Mucosa of rectum (tissue), 2 donors: ENCODE measurements at regions not wholly inside any gene's neighbourhood (a gene's known extent, or its start where the extent isn't known, plus 50 kb on each side); places are given as distances from the start of the nearest gene placed in this dataset.

Experiments used
- H3K27ac ChIP-seq, 2 donors: one replicate each; pipeline ENCODE4 v1.7.0; 2013; ENCODE audit warnings: inconsistent platforms in 2 of 2, low read depth in 2 of 2, low read length in 2 of 2
- H3K27me3 ChIP-seq, 2 donors: one replicate each; pipeline ENCODE4 v1.7.0; 2013; ENCODE audit warnings: low read length in 2 of 2; ENCODE audit not compliant: control insufficient read depth in 2 of 2, insufficient read depth in 2 of 2
- H3K36me3 ChIP-seq, 2 donors: one replicate each; pipeline ENCODE4 v1.7.0; 2013; ENCODE audit warnings: low read length in 2 of 2; ENCODE audit not compliant: control insufficient read depth in 2 of 2, insufficient read depth in 2 of 2
- H3K4me1 ChIP-seq, 2 donors: one replicate each; pipeline ENCODE4 v1.7.0; 2013; ENCODE audit warnings: low read length in 2 of 2, mild to moderate bottlenecking in 1 of 2; ENCODE audit not compliant: control insufficient read depth in 2 of 2, insufficient read depth in 2 of 2
- H3K4me3 ChIP-seq, 2 donors: one replicate each; pipeline ENCODE4 v1.7.0; 2013; ENCODE audit warnings: low read length in 2 of 2
- H3K9ac ChIP-seq, 2 donors: one replicate each; pipeline ENCODE4 v1.7.0; 2013; ENCODE audit warnings: low read length in 2 of 2, low read depth in 1 of 2, mild to moderate bottlenecking in 1 of 2
- H3K9me3 ChIP-seq, 2 donors: one replicate each; pipeline ENCODE4 v1.7.0; 2013; ENCODE audit warnings: low read length in 2 of 2; ENCODE audit not compliant: control insufficient read depth in 2 of 2
- donor health status: healthy.
- donor health status: Normal muscosa, but diverticular disease.

- H3K4me1 ChIP-seq, result no peaks in the 10 kb centered on the region
- no peak overlapping the region for H3K27ac ChIP-seq
- peaks cover 0 to 5% of the 10 kb centered on the region in 2 donors for H3K9me3 ChIP-seq
- no peak overlapping the region for H3K4me3 ChIP-seq
- H3K27me3 ChIP-seq, result no peaks in the 10 kb centered on the region
- no peaks in the 10 kb centered on the region for H3K36me3 ChIP-seq
- no peak overlapping the region for H3K9ac ChIP-seq
Measured at GRCh38 chr10:131656431-131656841, 244.4 kb upstream of the PPP2R2D start.

- no peaks in the 10 kb centered on the region for H3K4me1 ChIP-seq
- H3K27ac ChIP-seq, result no peak overlapping the region
- no peak overlapping the region for H3K4me3 ChIP-seq
- H3K36me3 ChIP-seq, result no peaks in the 10 kb centered on the region
- H3K9me3 ChIP-seq, result peaks cover 0 to 5% of the 10 kb centered on the region in 2 donors
- no peak overlapping the region for H3K9ac ChIP-seq
- H3K27me3 ChIP-seq, result no peaks in the 10 kb centered on the region
Measured at GRCh38 chr10:131657318-131657984, 243.4 kb upstream of the PPP2R2D start.

GRCh38 chr10:131657985-131658330, 242.8 kb upstream of the PPP2R2D start:
- H3K27ac ChIP-seq, result no peak overlapping the region
- H3K4me1 ChIP-seq, result no peaks in the 10 kb centered on the region
- H3K9ac ChIP-seq, result no peak overlapping the region
- no peaks in the 10 kb centered on the region for H3K36me3 ChIP-seq
- H3K9me3 ChIP-seq, result peaks cover 1 to 5% of the 10 kb centered on the region in 2 donors
- no peaks in the 10 kb centered on the region for H3K27me3 ChIP-seq
- H3K4me3 ChIP-seq, result no peak overlapping the region

DNA sequence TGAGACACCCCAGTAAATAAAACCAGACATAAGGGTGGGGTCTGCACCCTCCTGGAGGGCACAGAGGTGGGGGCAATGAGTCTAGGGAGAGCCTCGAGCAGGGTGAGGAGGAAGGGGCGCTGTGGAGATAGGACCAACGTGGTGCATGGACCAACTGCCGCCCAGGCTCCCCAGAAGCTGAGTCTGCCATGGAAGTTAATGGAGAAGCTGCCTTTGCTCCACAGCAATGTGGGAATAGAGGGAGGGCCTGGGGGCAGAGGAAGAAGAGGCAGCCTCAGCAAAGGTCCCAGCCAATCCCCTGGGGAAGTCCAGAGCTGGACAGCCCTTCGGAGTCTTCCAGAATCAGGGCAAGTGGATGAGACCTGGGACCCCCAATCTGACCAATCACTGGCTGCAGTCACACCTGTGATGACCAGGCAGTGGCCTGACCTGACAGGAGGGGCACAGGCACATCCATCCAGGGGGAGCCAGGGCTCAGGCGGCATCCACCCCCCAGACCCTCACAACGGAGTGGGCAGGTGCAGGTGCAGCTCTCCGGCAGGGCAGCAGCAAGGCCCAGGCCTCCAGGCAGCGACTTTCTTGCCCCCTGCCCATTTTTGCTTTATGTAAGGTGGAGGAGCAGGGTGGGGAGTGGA, 242.2 kb upstream of the PPP2R2D start:
- peaks cover 3 to 5% of the 10 kb centered on the region in 2 donors for H3K9me3 ChIP-seq
- H3K4me1 ChIP-seq, result no peaks in the 10 kb centered on the region
- H3K27me3 ChIP-seq, result no peaks in the 10 kb centered on the region
- no peak overlapping the region for H3K4me3 ChIP-seq
- H3K27ac ChIP-seq, result no peak overlapping the region
- no peak overlapping the region for H3K9ac ChIP-seq
- no peaks in the 10 kb centered on the region for H3K36me3 ChIP-seq

DNA sequence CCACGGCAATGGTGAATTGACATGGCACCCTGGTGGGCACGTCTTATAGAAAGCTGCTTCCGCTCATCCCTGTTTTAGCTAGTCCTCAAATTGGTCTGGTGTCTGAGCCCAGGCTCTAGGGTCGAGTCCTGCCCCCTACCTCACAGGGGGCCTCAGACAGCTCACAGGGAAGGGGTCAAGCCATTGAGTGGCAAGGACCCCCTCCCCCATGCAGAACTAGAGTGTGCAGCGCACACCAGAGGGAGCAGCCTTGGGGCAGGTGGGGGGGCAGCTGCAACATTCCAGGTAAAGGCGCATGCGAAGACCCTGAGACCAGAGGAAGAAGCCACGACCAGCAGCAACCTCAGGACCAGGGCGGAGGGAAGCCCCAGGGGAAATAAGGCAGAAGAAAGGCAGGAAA, 240.4 kb upstream of the PPP2R2D start:
- Histone ChIP-seq H3K36me3 (no peaks in the 10 kb centered on the region), H3K4me3 (no peak overlapping the region), H3K9me3 (peaks cover 3 to 5% of the 10 kb centered on the region in 2 donors), H3K9ac (no peak overlapping the region), H3K4me1 (no peaks in the 10 kb centered on the region), H3K27ac (no peak overlapping the region), H3K27me3 (no peaks in the 10 kb centered on the region)

DNA sequence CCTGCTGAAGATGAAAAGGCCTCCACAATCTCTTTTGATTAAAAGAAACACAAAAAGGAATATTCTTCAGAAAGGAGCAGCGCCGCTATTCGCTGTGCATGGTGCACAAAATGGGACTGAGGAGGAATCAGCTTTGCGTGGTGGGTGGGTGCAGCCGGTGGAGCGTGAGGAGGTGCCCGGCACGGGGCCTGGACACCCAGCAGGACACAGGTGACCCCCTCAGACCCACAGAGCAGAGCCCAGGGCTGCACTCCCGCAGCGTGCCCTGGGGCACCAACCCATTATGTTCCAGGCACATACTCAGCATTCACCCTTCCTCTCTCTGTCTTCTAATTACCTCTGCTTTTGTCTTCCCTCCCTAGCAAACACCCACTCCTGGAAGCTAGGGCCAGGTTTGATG, 238.0 kb upstream of the PPP2R2D start:
- Histone ChIP-seq H3K27me3 (no peaks in the 10 kb centered on the region), H3K36me3 (no peaks in the 10 kb centered on the region), H3K9ac (no peak overlapping the region), H3K4me3 (no peak overlapping the region), H3K27ac (no peak overlapping the region), H3K9me3 (peaks cover 3 to 5% of the 10 kb centered on the region in 2 donors), H3K4me1 (no peaks in the 10 kb centered on the region)

GRCh38 chr10:131663351-131663750, 237.5 kb upstream of the PPP2R2D start:
- H3K27me3 ChIP-seq, result no peaks in the 10 kb centered on the region
- H3K4me3 ChIP-seq, result no peak overlapping the region
- no peak overlapping the region for H3K27ac ChIP-seq
- H3K9me3 ChIP-seq, result peaks cover 3 to 5% of the 10 kb centered on the region in 2 donors
- no peak overlapping the region for H3K9ac ChIP-seq
- H3K4me1 ChIP-seq, result no peaks in the 10 kb centered on the region
- H3K36me3 ChIP-seq, result no peaks in the 10 kb centered on the region

DNA sequence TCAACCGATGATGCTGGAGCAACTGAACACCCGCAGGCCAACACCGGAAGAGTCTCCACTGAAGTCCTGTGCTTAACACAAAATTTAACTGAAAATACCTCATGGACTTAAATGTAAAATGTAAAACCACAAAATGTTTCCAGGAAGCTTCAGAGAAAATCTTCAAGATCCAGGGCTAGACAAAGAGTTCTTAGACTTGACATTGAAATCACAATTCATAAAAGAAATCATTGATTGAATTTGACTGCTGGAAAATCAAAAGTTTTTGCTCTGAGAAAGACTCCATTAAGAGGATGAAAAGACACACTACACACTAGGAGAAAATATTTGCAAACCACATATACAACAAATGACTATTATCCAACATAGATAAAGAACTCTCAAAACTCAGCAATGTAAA, 234.7 kb upstream of the PPP2R2D start:
- H3K27ac ChIP-seq, result no peak overlapping the region
- H3K9me3 ChIP-seq, result peaks cover 0 to 3% of the 10 kb centered on the region in 2 donors
- H3K36me3 ChIP-seq, result no peaks in the 10 kb centered on the region
- H3K4me1 ChIP-seq, result no peaks in the 10 kb centered on the region
- H3K27me3 ChIP-seq, result no peaks in the 10 kb centered on the region
- H3K4me3 ChIP-seq, result no peak overlapping the region
- H3K9ac ChIP-seq, result no peak overlapping the region

DNA sequence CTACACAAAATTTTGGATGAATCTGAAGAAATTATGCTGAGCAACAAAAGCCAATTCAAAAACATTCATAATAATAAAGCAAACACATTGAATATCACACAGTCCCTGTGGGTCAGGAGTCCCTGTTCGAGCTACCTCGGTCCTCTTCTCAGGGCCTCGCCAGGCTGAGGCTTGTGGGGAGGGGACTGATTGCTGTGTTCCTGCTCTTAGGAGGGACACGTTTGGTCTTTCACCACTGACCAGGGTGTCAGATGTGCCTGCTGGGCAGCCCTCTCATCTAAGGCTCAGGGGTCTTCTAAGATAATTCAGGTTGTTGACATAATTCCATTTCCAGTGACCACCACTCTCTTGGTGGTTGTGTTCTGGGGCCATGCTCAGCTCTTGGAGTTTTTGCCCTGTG, 233.8 kb upstream of the PPP2R2D start:
- no peaks in the 10 kb centered on the region for H3K4me1 ChIP-seq
- no peak overlapping the region for H3K9ac ChIP-seq
- H3K9me3 ChIP-seq, result peaks cover 0 to 3% of the 10 kb centered on the region in 2 donors
- H3K27ac ChIP-seq, result no peak overlapping the region
- H3K36me3 ChIP-seq, result no peaks in the 10 kb centered on the region
- H3K4me3 ChIP-seq, result no peak overlapping the region
- H3K27me3 ChIP-seq, result no peaks in the 10 kb centered on the region

DNA sequence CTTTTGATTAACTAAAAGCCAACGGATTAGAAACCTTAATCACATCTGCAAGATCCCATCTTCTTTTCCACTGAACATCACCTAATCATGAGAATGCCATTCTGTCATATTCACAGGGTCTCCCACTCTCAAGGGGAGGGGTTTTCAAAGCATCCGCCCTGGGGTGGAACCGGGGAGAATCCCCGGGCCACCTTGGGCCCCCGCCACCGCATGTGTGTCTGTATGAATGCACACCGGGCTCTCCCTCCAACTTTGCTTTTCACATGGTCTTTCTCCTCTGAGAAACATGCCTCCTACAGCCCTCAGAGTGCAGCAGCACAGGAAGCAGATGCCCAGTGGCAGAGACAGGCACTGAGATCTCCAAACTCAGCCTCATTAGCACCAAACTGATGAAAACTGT, 233.2 kb upstream of the PPP2R2D start:
- no peak overlapping the region for H3K27ac ChIP-seq
- no peaks in the 10 kb centered on the region for H3K27me3 ChIP-seq
- peaks cover 0 to 3% of the 10 kb centered on the region in 2 donors for H3K9me3 ChIP-seq
- H3K4me3 ChIP-seq, result no peak overlapping the region
- H3K4me1 ChIP-seq, result no peaks in the 10 kb centered on the region
- H3K9ac ChIP-seq, result no peak overlapping the region
- no peaks in the 10 kb centered on the region for H3K36me3 ChIP-seq
